ENCODE measurements at regions not wholly inside any gene's neighbourhood (a gene's known extent, or its start where the extent isn't known, plus 50 kb on each side); places are given as distances from the start of the nearest gene placed in this dataset.

DNA sequence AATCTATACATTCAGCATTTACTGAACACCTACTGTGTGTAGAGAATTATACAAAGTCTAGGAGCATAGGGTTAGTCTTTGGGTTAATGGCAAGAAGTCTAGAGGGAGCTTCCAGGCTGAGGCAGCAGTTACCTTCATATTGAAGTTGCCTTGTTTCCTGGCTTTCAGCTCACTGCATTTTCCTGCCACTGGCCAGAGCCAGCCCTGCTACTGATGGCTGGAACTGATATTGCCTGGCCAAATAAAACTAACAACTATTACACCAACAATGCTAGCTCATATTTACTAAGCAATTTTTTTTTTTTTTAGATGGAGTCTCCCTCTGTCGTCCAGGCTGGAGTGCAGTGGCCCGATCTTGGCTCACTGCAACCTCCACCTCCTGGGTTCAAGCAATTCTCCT lies 165.7 kb upstream of the ITGB1 start:
- TF ChIP-seq, protein P1, sequence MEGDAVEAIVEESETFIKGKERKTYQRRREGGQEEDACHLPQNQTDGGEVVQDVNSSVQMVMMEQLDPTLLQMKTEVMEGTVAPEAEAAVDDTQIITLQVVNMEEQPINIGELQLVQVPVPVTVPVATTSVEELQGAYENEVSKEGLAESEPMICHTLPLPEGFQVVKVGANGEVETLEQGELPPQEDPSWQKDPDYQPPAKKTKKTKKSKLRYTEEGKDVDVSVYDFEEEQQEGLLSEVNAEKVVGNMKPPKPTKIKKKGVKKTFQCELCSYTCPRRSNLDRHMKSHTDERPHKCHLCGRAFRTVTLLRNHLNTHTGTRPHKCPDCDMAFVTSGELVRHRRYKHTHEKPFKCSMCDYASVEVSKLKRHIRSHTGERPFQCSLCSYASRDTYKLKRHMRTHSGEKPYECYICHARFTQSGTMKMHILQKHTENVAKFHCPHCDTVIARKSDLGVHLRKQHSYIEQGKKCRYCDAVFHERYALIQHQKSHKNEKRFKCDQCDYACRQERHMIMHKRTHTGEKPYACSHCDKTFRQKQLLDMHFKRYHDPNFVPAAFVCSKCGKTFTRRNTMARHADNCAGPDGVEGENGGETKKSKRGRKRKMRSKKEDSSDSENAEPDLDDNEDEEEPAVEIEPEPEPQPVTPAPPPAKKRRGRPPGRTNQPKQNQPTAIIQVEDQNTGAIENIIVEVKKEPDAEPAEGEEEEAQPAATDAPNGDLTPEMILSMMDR (IDR thresholded peaks at IDR 0.05): no peak
- TF ChIP-seq POLR2A (IDR thresholded peaks at IDR 0.05) (no peak), POLR2AphosphoS5 (IDR thresholded peaks at IDR 0.05) (no peak)
